ENCODE measurements at regions not wholly inside any gene's neighbourhood (a gene's known extent, or its start where the extent isn't known, plus 50 kb on each side); places are given as distances from the start of the nearest gene placed in this dataset.

- TF ChIP-seq, protein P1, sequence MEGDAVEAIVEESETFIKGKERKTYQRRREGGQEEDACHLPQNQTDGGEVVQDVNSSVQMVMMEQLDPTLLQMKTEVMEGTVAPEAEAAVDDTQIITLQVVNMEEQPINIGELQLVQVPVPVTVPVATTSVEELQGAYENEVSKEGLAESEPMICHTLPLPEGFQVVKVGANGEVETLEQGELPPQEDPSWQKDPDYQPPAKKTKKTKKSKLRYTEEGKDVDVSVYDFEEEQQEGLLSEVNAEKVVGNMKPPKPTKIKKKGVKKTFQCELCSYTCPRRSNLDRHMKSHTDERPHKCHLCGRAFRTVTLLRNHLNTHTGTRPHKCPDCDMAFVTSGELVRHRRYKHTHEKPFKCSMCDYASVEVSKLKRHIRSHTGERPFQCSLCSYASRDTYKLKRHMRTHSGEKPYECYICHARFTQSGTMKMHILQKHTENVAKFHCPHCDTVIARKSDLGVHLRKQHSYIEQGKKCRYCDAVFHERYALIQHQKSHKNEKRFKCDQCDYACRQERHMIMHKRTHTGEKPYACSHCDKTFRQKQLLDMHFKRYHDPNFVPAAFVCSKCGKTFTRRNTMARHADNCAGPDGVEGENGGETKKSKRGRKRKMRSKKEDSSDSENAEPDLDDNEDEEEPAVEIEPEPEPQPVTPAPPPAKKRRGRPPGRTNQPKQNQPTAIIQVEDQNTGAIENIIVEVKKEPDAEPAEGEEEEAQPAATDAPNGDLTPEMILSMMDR (IDR thresholded peaks at IDR 0.05), result no peak
- no peaks in the 10 kb centered on the region for H3K4me1 ChIP-seq
- 62% methylated on average over 1 of the region's 1 CpG for WGBS
- H3K9me3 ChIP-seq, result no peaks in the 10 kb centered on the region
- no peaks in the 10 kb centered on the region for H3K36me3 ChIP-seq
- no peak overlapping the region for H3K4me3 ChIP-seq
- H3K27me3 ChIP-seq, result no peaks in the 10 kb centered on the region
- no peak for DNase-seq (ENCODE audit: low spot score in 2 of 2)
- no peak overlapping the region for H3K27ac ChIP-seq
Observed at GRCh38 chr6:78484198-78485064, 382.9 kb upstream of the IRAK1BP1 start.

- WGBS, result 66% methylated on average over 1 of the region's 1 CpG
- Histone ChIP-seq H3K27ac (no peak overlapping the region), H3K27me3 (no peaks in the 10 kb centered on the region), H3K4me3 (no peak overlapping the region), H3K36me3 (no peaks in the 10 kb centered on the region), H3K4me1 (no peaks in the 10 kb centered on the region), H3K9me3 (no peaks in the 10 kb centered on the region)
- DNase-seq (ENCODE audit: low spot score in 2 of 2), result no peak
- TF ChIP-seq POLR2AphosphoS5 (IDR thresholded peaks at IDR 0.05) (no peak), POLR2A (IDR thresholded peaks at IDR 0.05) (no peak), EP300 (IDR thresholded peaks at IDR 0.05) (no peak)
- TF ChIP-seq, protein P1 (IDR thresholded peaks at IDR 0.05), result no peak
Observed at GRCh38 chr6:78487401-78487800, 379.9 kb upstream of the IRAK1BP1 start.

GRCh38 chr6:78489874-78490273 lies 377.5 kb upstream of the IRAK1BP1 start:
- Histone ChIP-seq H3K27me3 (no peaks in the 10 kb centered on the region), H3K4me3 (no peak overlapping the region), H3K9me3 (no peaks in the 10 kb centered on the region), H3K36me3 (no peaks in the 10 kb centered on the region), H3K4me1 (no peaks in the 10 kb centered on the region), H3K27ac (no peak overlapping the region)
- TF ChIP-seq, protein P1 (IDR thresholded peaks at IDR 0.05), result no peak
- TF ChIP-seq POLR2A (IDR thresholded peaks at IDR 0.05), result no peak
- TF ChIP-seq POLR2AphosphoS5 (IDR thresholded peaks at IDR 0.05), result no peak
- no peak for TF ChIP-seq EP300 (IDR thresholded peaks at IDR 0.05)
- WGBS, result 57% methylated on average over 1 of the region's 1 CpG
- DNase-seq (ENCODE audit: low spot score in 2 of 2), result no peak

DNA sequence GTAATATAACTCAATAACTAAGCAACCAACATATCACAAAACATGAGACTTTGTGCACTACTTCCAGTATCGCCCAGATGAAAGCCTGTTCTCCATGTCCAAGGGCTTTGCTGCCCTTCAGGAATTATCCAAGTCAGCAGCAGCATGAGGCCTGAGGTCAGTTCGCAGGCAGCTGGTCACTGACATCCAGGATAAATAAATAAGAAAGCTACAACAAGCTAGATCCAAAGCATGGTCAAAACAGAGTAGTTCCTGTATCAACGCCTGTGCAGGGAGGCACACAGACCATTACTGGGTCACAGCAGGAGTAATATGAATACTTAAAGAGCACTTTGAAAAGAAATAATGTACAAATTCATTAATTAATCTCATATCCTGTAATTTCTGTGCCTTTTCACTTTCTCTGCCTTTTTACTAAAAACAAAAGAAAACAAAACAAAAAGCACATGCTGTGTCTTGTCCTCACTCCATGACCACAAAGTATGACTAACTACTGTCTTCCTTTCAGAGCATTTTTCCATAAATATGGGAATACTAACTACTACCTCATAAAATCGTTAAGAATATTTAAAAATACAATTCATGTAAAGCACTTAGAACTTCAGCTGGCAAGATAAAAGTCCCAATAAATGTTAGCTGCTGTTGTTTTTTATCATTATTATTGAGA lies 374.9 kb upstream of the IRAK1BP1 start:
- H3K27ac ChIP-seq, result no peak overlapping the region
- no peak for DNase-seq (ENCODE audit: low spot score in 2 of 2)
- H3K36me3 ChIP-seq, result no peaks in the 10 kb centered on the region
- no peaks in the 10 kb centered on the region for H3K4me1 ChIP-seq
- no peaks in the 10 kb centered on the region for H3K27me3 ChIP-seq
- 62% methylated on average over 4 of the region's 4 CpGs for WGBS
- H3K4me3 ChIP-seq, result no peak overlapping the region
- TF ChIP-seq POLR2AphosphoS5 (IDR thresholded peaks at IDR 0.05) (no peak), POLR2A (IDR thresholded peaks at IDR 0.05) (no peak), EP300 (IDR thresholded peaks at IDR 0.05) (no peak)
- TF ChIP-seq, protein P1 (IDR thresholded peaks at IDR 0.05), result no peak
- no peaks in the 10 kb centered on the region for H3K9me3 ChIP-seq

GRCh38 chr6:78500299-78501089 lies 366.9 kb upstream of the IRAK1BP1 start:
- H3K27ac ChIP-seq, result no peak overlapping the region
- H3K4me3 ChIP-seq, result no peak overlapping the region
- H3K4me1 ChIP-seq, result no peaks in the 10 kb centered on the region
- H3K9me3 ChIP-seq, result no peaks in the 10 kb centered on the region
- H3K36me3 ChIP-seq, result no peaks in the 10 kb centered on the region
- WGBS, result 80% methylated on average over 3 of the region's 3 CpGs
- DNase-seq (ENCODE audit: low spot score in 2 of 2), result no peak
- TF ChIP-seq, protein P1 (IDR thresholded peaks at IDR 0.05), result no peak
- TF ChIP-seq POLR2A (IDR thresholded peaks at IDR 0.05) (no peak), EP300 (IDR thresholded peaks at IDR 0.05) (no peak), POLR2AphosphoS5 (IDR thresholded peaks at IDR 0.05) (no peak)
- no peaks in the 10 kb centered on the region for H3K27me3 ChIP-seq

Data from suprapubic skin (tissue), 4 donors.